GM18505 (cell line): ENCODE measurements at regions not wholly inside any gene's neighbourhood (a gene's known extent, or its start where the extent isn't known, plus 50 kb on each side); places are given as distances from the start of the nearest gene placed in this dataset.
"Not testable (repeated sequence)": the region's sequence is repeated elsewhere in the genome, so short reads cannot be mapped to it uniquely, and the experiment has no call there.

Source experiments
- ATAC-seq: cut with Tn5 transposase; IDR thresholded peaks from one replicate; pipeline ENCODE4 v1.9.1; 2021; ENCODE audit not compliant: unreplicated experiment
- POLR2A ChIP-seq: IDR thresholded peaks from 4 replicates; pipeline ENCODE4 v1.6.1; 2011; ENCODE audit warnings: borderline replicate concordance; ENCODE audit not compliant: insufficient read depth, insufficient read length; ENCODE audit errors: extremely low read depth

GRCh38 chr9:65411901-65412300, 126.9 kb upstream of the FOXD4L5 start:
- no peak for ATAC-seq
- no peak for TF ChIP-seq POLR2A

GRCh38 chr9:65411336-65411735, 126.3 kb upstream of the FOXD4L5 start:
- TF ChIP-seq POLR2A = no peak
- no peak for ATAC-seq

GRCh38 chr9:65410926-65411325, 125.9 kb upstream of the FOXD4L5 start:
- no peak for TF ChIP-seq POLR2A

GRCh38 chr9:65409471-65409980, 124.5 kb upstream of the FOXD4L5 start:
- no peak for ATAC-seq
- TF ChIP-seq POLR2A = no peak

More at GRCh38 chr9:65410926-65411325, 125.9 kb upstream of the FOXD4L5 start:
- ATAC-seq = no peak

GRCh38 chr9:65408806-65409205, 123.8 kb upstream of the FOXD4L5 start:
- ATAC-seq = not testable (repeated sequence)

GRCh38 chr9:65406625-65407024, 121.6 kb upstream of the FOXD4L5 start:
- not testable (repeated sequence) for ATAC-seq

- not testable (repeated sequence) for ATAC-seq
Observed at GRCh38 chr9:65405766-65406165, 120.8 kb upstream of the FOXD4L5 start.

GRCh38 chr9:65405253-65405652, 120.2 kb upstream of the FOXD4L5 start:
- no peak for ATAC-seq
- no peak for TF ChIP-seq POLR2A

GRCh38 chr9:65404232-65405006, 119.4 kb upstream of the FOXD4L5 start:
- TF ChIP-seq POLR2A = no peak
- no peak for ATAC-seq

GRCh38 chr9:65403721-65404120, 118.7 kb upstream of the FOXD4L5 start:
- TF ChIP-seq POLR2A = no peak
- ATAC-seq = no peak

- not testable (repeated sequence) for ATAC-seq
Observed at GRCh38 chr9:65403072-65403471, 118.1 kb upstream of the FOXD4L5 start.

GRCh38 chr9:65402206-65402870, 117.3 kb upstream of the FOXD4L5 start:
- ATAC-seq = not testable (repeated sequence)

- ATAC-seq = not testable (repeated sequence)
Observed at GRCh38 chr9:65401456-65402045, 116.5 kb upstream of the FOXD4L5 start.

GRCh38 chr9:65400886-65401285, 115.9 kb upstream of the FOXD4L5 start:
- no peak for TF ChIP-seq POLR2A
- no peak for ATAC-seq

- not testable (repeated sequence) for ATAC-seq
Observed at GRCh38 chr9:65397763-65398719, 113.0 kb upstream of the FOXD4L5 start.

GRCh38 chr9:65397226-65397625, 112.2 kb upstream of the FOXD4L5 start:
- not testable (repeated sequence) for ATAC-seq

GRCh38 chr9:65396601-65397000, 111.6 kb upstream of the FOXD4L5 start:
- ATAC-seq = not testable (repeated sequence)

GRCh38 chr9:65395789-65396188, 110.8 kb upstream of the FOXD4L5 start:
- not testable (repeated sequence) for ATAC-seq

GRCh38 chr9:65395121-65395520, 110.1 kb upstream of the FOXD4L5 start:
- not testable (repeated sequence) for ATAC-seq
